CD14-positive monocyte (primary cell): ENCODE measurements at regions not wholly inside any gene's neighbourhood (a gene's known extent, or its start where the extent isn't known, plus 50 kb on each side); places are given as distances from the start of the nearest gene placed in this dataset.

Experiments used
- DNase-seq, 3 donors: peaks; one replicate each; pipeline ENCODE4 v3.0.0-alpha.2; 2011 to 2022
- H2AFZ ChIP-seq: 2 replicates; pipeline ENCODE4 v1.6.0; 2012; ENCODE audit warnings: mild to moderate bottlenecking, low read depth, low read length, inconsistent platforms; ENCODE audit not compliant: insufficient read depth, poor library complexity, severe bottlenecking
- H3K27ac ChIP-seq, 2 donors: 1 replicate in 1 of 2; 2 replicates in 1 of 2; pipeline ENCODE4 v1.5.1; 2012 to 2013; ENCODE audit warnings: low read length in 2 of 2, control low read depth in 1 of 2, inconsistent platforms in 1 of 2, low read depth in 1 of 2, mild to moderate bottlenecking in 1 of 2
- H3K27me3 ChIP-seq, 2 donors: one replicate each; pipeline versions ENCODE4 v1.6.0 to v1.6.1; 2011 to 2013; ENCODE audit warnings: low read length in 2 of 2; ENCODE audit not compliant: control insufficient read depth in 2 of 2, insufficient read depth in 2 of 2
- H3K36me3 ChIP-seq, 2 donors: replicated peaks in 1 of 2; 1 replicate in 1 of 2; 2 replicates in 1 of 2; pipeline versions ENCODE4 v1.5.1 to v1.6.1; 2012 to 2013; ENCODE audit warnings: low read length in 2 of 2, control low read depth in 1 of 2, inconsistent platforms in 1 of 2, mild to moderate bottlenecking in 1 of 2; ENCODE audit not compliant: insufficient read depth in 2 of 2, control insufficient read depth in 1 of 2
- H3K4me1 ChIP-seq, 2 donors: 1 replicate in 1 of 2; 2 replicates in 1 of 2; pipeline versions ENCODE4 v1.5.1 to v1.6.1; 2012 to 2013; ENCODE audit warnings: low read length in 2 of 2, control low read depth in 1 of 2, inconsistent platforms in 1 of 2, mild to moderate bottlenecking in 1 of 2, moderate library complexity in 1 of 2; ENCODE audit not compliant: insufficient read depth in 2 of 2, control insufficient read depth in 1 of 2
- H3K4me2 ChIP-seq: replicated peaks from 2 replicates; pipeline ENCODE3; 2012; ENCODE audit warnings: low read length, moderate library complexity, mild to moderate bottlenecking; ENCODE audit not compliant: poor library complexity, severe bottlenecking; ENCODE audit errors: extremely low read depth
- H3K4me3 ChIP-seq, 3 experiments: fragments of 200-600 bp in 1 of 3; sonication (generic) in 1 of 3; replicated peaks in 1 of 3; 1 replicate in 2 of 3; 2 replicates in 1 of 3; pipeline ENCODE4 v1.5.1; 2011 to 2013; ENCODE audit warnings: low read length in 3 of 3, mild to moderate bottlenecking in 3 of 3, control low read depth in 2 of 3, low read depth in 2 of 3, inconsistent platforms in 1 of 3, moderate library complexity in 1 of 3
- H3K79me2 ChIP-seq: 2 replicates; pipeline ENCODE4 v1.6.0; 2012; ENCODE audit warnings: mild to moderate bottlenecking, control low read depth, inconsistent platforms, low read length, moderate library complexity; ENCODE audit not compliant: insufficient read depth
- H3K9ac ChIP-seq: 2 replicates; pipeline ENCODE4 v1.6.0; 2017; ENCODE audit warnings: low read length, mild to moderate bottlenecking; ENCODE audit not compliant: insufficient read depth, poor library complexity, severe bottlenecking
- H3K9me3 ChIP-seq, 2 donors: replicated peaks in 1 of 2; 1 replicate in 1 of 2; 2 replicates in 1 of 2; pipeline versions ENCODE4 v1.5.1 to v1.6.1; 2012 to 2013; ENCODE audit warnings: low read length in 2 of 2, control low read depth in 1 of 2; ENCODE audit not compliant: control insufficient read depth in 1 of 2, insufficient read depth in 1 of 2
- H4K20me1 ChIP-seq: 2 replicates; pipeline ENCODE4 v1.6.0; 2012; ENCODE audit warnings: mild to moderate bottlenecking, low read length, control low read depth, moderate library complexity; ENCODE audit not compliant: insufficient read depth
- H3K27ac Mint-ChIP-seq, 7 donors: one replicate each; pipeline ENCODE4 v1.8.0; 2020; ENCODE audit warnings: mild to moderate bottlenecking in 7 of 7, mixed read lengths in 7 of 7, moderate library complexity in 6 of 7, inconsistent platforms in 2 of 7
- H3K27me3 Mint-ChIP-seq, 3 donors: one replicate each; pipeline ENCODE4 v1.8.0; 2021 to 2022; ENCODE audit warnings: low read depth in 3 of 3, mild to moderate bottlenecking in 3 of 3, mixed read lengths in 3 of 3, moderate library complexity in 3 of 3, inconsistent platforms in 1 of 3
- H3K36me3 Mint-ChIP-seq, 2 donors: one replicate each; pipeline ENCODE4 v1.8.0; 2020; ENCODE audit warnings: mixed read lengths in 2 of 2, inconsistent platforms in 1 of 2, mild to moderate bottlenecking in 1 of 2
- H3K4me1 Mint-ChIP-seq: one replicate; pipeline ENCODE4 v1.8.0; 2020; ENCODE audit warnings: mild to moderate bottlenecking, mixed read lengths
- H3K4me3 Mint-ChIP-seq, 2 donors: one replicate each; pipeline ENCODE4 v1.8.0; 2020; ENCODE audit warnings: mild to moderate bottlenecking in 2 of 2, mixed read lengths in 2 of 2, moderate library complexity in 1 of 2
- H3K9me3 Mint-ChIP-seq, 7 donors: one replicate each; pipeline ENCODE4 v1.8.0; 2020 to 2022; ENCODE audit warnings: mixed read lengths in 7 of 7, mild to moderate bottlenecking in 6 of 7, moderate library complexity in 6 of 7, inconsistent platforms in 2 of 7
- WGBS: methylation state at CpG from one replicate; pipeline ENCODE4 v1.1.5; 2013; ENCODE audit warnings: missing lambda C conversion rate; ENCODE audit not compliant: insufficient coverage; 5-methylcytosine and 5-hydroxymethylcytosine counted together
- intact Hi-C, 2 donors: fragments of 100-400 bp; cut with micrococcal nuclease; formaldehyde crosslinking; loops; one replicate each; pipeline versions ENCODE4 v1.15.0 to v1.15.1; 2023
- TF ChIP-seq, protein P1 (sequence below): fragments of 200-600 bp; IDR thresholded peaks from one replicate; pipeline ENCODE4 v1.8.0; 2022; ENCODE audit warnings: antibody characterized with exemption, mild to moderate bottlenecking

DNA sequence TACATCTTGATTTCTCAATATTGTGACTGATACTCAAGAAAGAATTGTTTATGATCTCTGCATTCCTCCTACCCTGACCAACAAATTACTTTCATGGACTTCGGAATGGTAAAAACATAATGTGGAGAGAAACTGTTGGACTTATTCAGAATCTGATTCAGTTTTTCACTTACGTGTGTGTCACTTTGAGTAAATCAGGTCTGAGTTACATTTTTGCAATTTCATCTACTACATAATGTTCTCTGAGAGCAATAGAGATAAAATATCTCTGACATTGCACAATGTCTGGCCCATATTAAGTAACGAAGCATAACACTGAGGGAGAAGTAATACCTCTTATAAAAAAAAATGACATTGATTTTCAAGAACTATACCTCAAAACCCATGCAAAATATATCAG, 1337.9 kb upstream of the CHAC2 start:
- DNase-seq = no peak
- Histone ChIP-seq H3K27me3 (no peaks in the 10 kb centered on the region), H3K79me2 (no peaks in the 10 kb centered on the region), H3K9ac (no peak overlapping the region), H2AFZ (no peak overlapping the region), H3K9me3 (peaks cover 21 to 30% of the 10 kb centered on the region in 2 donors), H3K4me2 (no peak overlapping the region), H3K4me3 (no peak overlapping the region), H3K36me3 (no peaks in the 10 kb centered on the region), H3K4me1 (no peaks in the 10 kb centered on the region), H3K27ac (no peak overlapping the region), H4K20me1 (no peaks in the 10 kb centered on the region)
- WGBS = no CpG with 5 or more reads among the region's 3 CpGs
- H3K4me1 Mint-ChIP-seq = no peaks in the 10 kb centered on the region
- peaks cover 5 to 19% (median 14%) of the 10 kb centered on the region in 7 donors for H3K9me3 Mint-ChIP-seq
- H3K27ac Mint-ChIP-seq = no peak overlapping the region
- H3K4me3 Mint-ChIP-seq = no peak overlapping the region
- peaks cover 0 to 2% (median 0%) of the 10 kb centered on the region in 3 donors for H3K27me3 Mint-ChIP-seq
- TF ChIP-seq, protein P1, sequence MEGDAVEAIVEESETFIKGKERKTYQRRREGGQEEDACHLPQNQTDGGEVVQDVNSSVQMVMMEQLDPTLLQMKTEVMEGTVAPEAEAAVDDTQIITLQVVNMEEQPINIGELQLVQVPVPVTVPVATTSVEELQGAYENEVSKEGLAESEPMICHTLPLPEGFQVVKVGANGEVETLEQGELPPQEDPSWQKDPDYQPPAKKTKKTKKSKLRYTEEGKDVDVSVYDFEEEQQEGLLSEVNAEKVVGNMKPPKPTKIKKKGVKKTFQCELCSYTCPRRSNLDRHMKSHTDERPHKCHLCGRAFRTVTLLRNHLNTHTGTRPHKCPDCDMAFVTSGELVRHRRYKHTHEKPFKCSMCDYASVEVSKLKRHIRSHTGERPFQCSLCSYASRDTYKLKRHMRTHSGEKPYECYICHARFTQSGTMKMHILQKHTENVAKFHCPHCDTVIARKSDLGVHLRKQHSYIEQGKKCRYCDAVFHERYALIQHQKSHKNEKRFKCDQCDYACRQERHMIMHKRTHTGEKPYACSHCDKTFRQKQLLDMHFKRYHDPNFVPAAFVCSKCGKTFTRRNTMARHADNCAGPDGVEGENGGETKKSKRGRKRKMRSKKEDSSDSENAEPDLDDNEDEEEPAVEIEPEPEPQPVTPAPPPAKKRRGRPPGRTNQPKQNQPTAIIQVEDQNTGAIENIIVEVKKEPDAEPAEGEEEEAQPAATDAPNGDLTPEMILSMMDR = no peak
- H3K36me3 Mint-ChIP-seq = no peaks in the 10 kb centered on the region
- intact Hi-C loops = no loop called here

DNA sequence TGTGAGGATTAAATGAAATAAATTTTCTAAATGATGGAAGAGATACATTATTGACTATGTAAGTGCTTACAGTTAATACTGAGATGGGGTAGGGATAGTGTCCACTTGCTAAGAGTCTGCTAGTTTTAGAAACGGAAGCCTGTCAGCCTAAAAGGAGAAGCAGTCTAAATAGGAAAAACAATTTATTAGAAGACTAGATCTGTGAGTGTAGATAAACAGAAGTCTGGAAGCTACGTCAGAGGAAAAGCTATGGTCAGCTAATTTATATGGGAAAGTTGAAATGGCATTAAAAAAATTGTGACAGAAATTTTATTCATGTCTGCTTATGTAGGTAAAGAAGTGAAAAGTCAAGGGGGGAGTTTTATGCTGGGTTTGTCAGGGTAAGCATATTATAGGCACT, 1338.4 kb upstream of the CHAC2 start:
- H3K27ac Mint-ChIP-seq = no peak overlapping the region
- H2AFZ ChIP-seq = no peak overlapping the region
- H3K27me3 ChIP-seq = no peaks in the 10 kb centered on the region
- WGBS = 0% methylated on average over 2 of the region's 2 CpGs
- H3K4me3 Mint-ChIP-seq = no peak overlapping the region
- H4K20me1 ChIP-seq = no peaks in the 10 kb centered on the region
- peaks cover 19 to 25% of the 10 kb centered on the region in 2 donors for H3K9me3 ChIP-seq
- no peaks in the 10 kb centered on the region for H3K4me1 ChIP-seq
- no peak overlapping the region for H3K27ac ChIP-seq
- H3K4me1 Mint-ChIP-seq = no peaks in the 10 kb centered on the region
- peaks cover 0 to 3% (median 2%) of the 10 kb centered on the region in 3 donors for H3K27me3 Mint-ChIP-seq
- intact Hi-C loops = no loop called here
- no peak overlapping the region for H3K4me2 ChIP-seq
- H3K79me2 ChIP-seq = no peaks in the 10 kb centered on the region
- no peak for DNase-seq
- H3K4me3 ChIP-seq = no peak overlapping the region
- no peaks in the 10 kb centered on the region for H3K36me3 ChIP-seq
- no peaks in the 10 kb centered on the region for H3K36me3 Mint-ChIP-seq
- TF ChIP-seq, protein P1 = no peak
- H3K9ac ChIP-seq = no peak overlapping the region
- peaks cover 3 to 17% (median 11%) of the 10 kb centered on the region in 7 donors for H3K9me3 Mint-ChIP-seq
